LNCaP clone FGC (cell line): ENCODE measurements at regions not wholly inside any gene's neighbourhood (a gene's known extent, or its start where the extent isn't known, plus 50 kb on each side); places are given as distances from the start of the nearest gene placed in this dataset.
"Not testable (repeated sequence)": the region's sequence is repeated elsewhere in the genome, so short reads cannot be mapped to it uniquely, and the experiment has no call there.

Source experiments
- DNase-seq: peaks from one replicate; pipeline ENCODE4 v3.0.0-alpha.2; 2011; ENCODE audit warnings: low read depth
- H3K4me3 ChIP-seq: 2 replicates; pipeline ENCODE4 v1.5.1; 2011; ENCODE audit warnings: mild to moderate bottlenecking, low read depth, low read length, control low read depth
- CTCF ChIP-seq: IDR thresholded peaks from 2 replicates; pipeline ENCODE4 v1.5.1; 2012; ENCODE audit warnings: mild to moderate bottlenecking; ENCODE audit not compliant: control insufficient read depth, insufficient read depth; ENCODE audit errors: extremely low read depth

- no peak overlapping the region for H3K4me3 ChIP-seq
- DNase-seq = no peak
- TF ChIP-seq CTCF = no peak
Measured at GRCh38 chrX:121863976-121864375, 816.6 kb downstream of the GLUD2 start.

GRCh38 chrX:121864561-121864960 lies 817.2 kb downstream of the GLUD2 start:
- DNase-seq = no peak
- no peak overlapping the region for H3K4me3 ChIP-seq
- no peak for TF ChIP-seq CTCF

GRCh38 chrX:121869876-121870477 lies 822.6 kb downstream of the GLUD2 start:
- no peak for TF ChIP-seq CTCF
- DNase-seq = no peak
- H3K4me3 ChIP-seq = no peak overlapping the region

- no peak for TF ChIP-seq CTCF
- no peak overlapping the region for H3K4me3 ChIP-seq
- DNase-seq = no peak
Measured at GRCh38 chrX:121871122-121871521, 823.7 kb downstream of the GLUD2 start.

GRCh38 chrX:121876305-121876704 lies 828.9 kb downstream of the GLUD2 start:
- no peak for TF ChIP-seq CTCF
- no peak for DNase-seq
- H3K4me3 ChIP-seq = no peak overlapping the region

- H3K4me3 ChIP-seq, DNase-seq: not testable (repeated sequence)
Measured at GRCh38 chrX:121877337-121877736, 829.9 kb downstream of the GLUD2 start.

- H3K4me3 ChIP-seq = no peak overlapping the region
- no peak for TF ChIP-seq CTCF
- no peak for DNase-seq
Measured at GRCh38 chrX:121886557-121886956, 839.1 kb downstream of the GLUD2 start.

- DNase-seq = no peak
- H3K4me3 ChIP-seq = no peak overlapping the region
- no peak for TF ChIP-seq CTCF
Measured at GRCh38 chrX:121894756-121895155, 847.3 kb downstream of the GLUD2 start.
